Endothelial cell (in vitro differentiated cells): ENCODE measurements at regions not wholly inside any gene's neighbourhood (a gene's known extent, or its start where the extent isn't known, plus 50 kb on each side); places are given as distances from the start of the nearest gene placed in this dataset.
"Not testable (repeated sequence)": the region's sequence is repeated elsewhere in the genome, so short reads cannot be mapped to it uniquely, and the experiment has no call there.

Experiments
- DNase-seq: peaks from one replicate; pipeline ENCODE4 v3.0.0; 2021; ENCODE audit warnings: low spot score
- H3K27ac Mint-ChIP-seq: one replicate; pipeline ENCODE4 v1.8.0; 2021; ENCODE audit warnings: mixed read lengths, inconsistent platforms; ENCODE audit not compliant: unreplicated experiment
- H3K27me3 Mint-ChIP-seq: one replicate; pipeline ENCODE4 v1.8.0; 2021; ENCODE audit warnings: mild to moderate bottlenecking, moderate library complexity, mixed read lengths, inconsistent platforms; ENCODE audit not compliant: unreplicated experiment
- H3K36me3 Mint-ChIP-seq: one replicate; pipeline ENCODE4 v1.8.0; 2021; ENCODE audit warnings: mild to moderate bottlenecking, low read depth, mixed read lengths, inconsistent platforms; ENCODE audit not compliant: unreplicated experiment
- H3K4me1 Mint-ChIP-seq: one replicate; pipeline ENCODE4 v1.8.0; 2021; ENCODE audit warnings: mild to moderate bottlenecking, mixed read lengths, inconsistent platforms; ENCODE audit not compliant: unreplicated experiment
- H3K4me3 Mint-ChIP-seq: one replicate; pipeline ENCODE4 v1.8.0; 2021; ENCODE audit warnings: mild to moderate bottlenecking, mixed read lengths, inconsistent platforms; ENCODE audit not compliant: unreplicated experiment
- H3K9me3 Mint-ChIP-seq: one replicate; pipeline ENCODE4 v1.8.0; 2021; ENCODE audit warnings: mixed read lengths, inconsistent platforms; ENCODE audit not compliant: unreplicated experiment
- TF ChIP-seq, protein P1 (sequence below): fragments of 200-600 bp; sonication (generic); IDR thresholded peaks from one replicate; pipeline ENCODE4 v1.5.0; 2021; ENCODE audit warnings: antibody characterized with exemption; ENCODE audit not compliant: unreplicated experiment

DNA sequence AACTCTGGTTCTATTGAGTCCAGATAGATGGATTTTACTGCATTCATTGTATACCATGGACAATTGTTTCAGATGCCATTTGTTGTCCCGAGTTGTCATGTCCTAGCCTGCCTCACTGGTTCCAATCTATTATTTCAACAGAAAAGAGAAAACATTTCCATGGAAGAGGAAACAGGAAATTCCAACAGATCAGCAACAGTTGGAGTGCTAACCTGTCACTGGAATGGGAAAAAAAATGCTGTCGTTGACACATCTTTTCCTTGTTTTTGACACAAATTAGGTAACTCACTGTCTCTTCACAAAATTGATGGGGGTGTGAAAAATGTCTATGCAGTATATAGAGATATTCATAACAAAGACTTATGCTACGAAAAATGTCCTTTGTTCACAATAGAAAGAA, 432.0 kb upstream of the TBL1XR1 start:
- Mint-ChIP-seq H3K9me3 (no peaks in the 10 kb centered on the region), H3K4me1 (peaks cover 23% of the 10 kb centered on the region), H3K36me3 (peaks cover 3% of the 10 kb centered on the region), H3K4me3 (no peak overlapping the region), H3K27me3 (peaks cover 2% of the 10 kb centered on the region), H3K27ac (peak overlapping the region; percentile 66)
- TF ChIP-seq, protein P1, sequence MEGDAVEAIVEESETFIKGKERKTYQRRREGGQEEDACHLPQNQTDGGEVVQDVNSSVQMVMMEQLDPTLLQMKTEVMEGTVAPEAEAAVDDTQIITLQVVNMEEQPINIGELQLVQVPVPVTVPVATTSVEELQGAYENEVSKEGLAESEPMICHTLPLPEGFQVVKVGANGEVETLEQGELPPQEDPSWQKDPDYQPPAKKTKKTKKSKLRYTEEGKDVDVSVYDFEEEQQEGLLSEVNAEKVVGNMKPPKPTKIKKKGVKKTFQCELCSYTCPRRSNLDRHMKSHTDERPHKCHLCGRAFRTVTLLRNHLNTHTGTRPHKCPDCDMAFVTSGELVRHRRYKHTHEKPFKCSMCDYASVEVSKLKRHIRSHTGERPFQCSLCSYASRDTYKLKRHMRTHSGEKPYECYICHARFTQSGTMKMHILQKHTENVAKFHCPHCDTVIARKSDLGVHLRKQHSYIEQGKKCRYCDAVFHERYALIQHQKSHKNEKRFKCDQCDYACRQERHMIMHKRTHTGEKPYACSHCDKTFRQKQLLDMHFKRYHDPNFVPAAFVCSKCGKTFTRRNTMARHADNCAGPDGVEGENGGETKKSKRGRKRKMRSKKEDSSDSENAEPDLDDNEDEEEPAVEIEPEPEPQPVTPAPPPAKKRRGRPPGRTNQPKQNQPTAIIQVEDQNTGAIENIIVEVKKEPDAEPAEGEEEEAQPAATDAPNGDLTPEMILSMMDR, result no peak
- DNase-seq, result no peak

DNA sequence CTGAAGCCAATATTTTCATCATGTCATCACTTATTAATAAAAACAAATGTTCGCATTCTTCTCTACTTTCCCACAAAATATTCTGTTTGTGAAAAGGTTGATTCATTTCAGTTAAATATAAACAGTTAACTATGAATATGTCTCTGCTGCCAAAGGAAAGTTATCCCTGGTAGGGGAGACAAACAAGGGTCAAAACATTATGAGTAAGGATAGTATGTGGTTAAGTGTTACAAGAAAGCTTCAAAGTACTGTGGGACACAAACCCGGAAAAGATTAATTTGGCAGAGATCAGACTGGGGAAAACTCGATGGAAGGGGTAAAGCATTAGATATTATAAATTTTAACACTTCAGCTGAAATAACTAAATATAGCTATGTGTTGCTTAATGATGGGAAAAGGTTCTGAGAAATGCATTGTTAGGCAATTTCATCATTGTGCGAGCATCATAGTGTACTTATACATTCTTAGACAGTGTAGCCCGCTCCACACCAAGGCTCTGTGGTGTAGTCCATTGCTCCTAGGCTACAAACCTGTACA, 436.5 kb upstream of the TBL1XR1 start:
- peaks cover 10% of the 10 kb centered on the region for H3K4me1 Mint-ChIP-seq
- no peaks in the 10 kb centered on the region for H3K9me3 Mint-ChIP-seq
- no peaks in the 10 kb centered on the region for H3K27me3 Mint-ChIP-seq
- H3K27ac Mint-ChIP-seq, result no peak overlapping the region
- H3K36me3 Mint-ChIP-seq, result no peaks in the 10 kb centered on the region
- TF ChIP-seq, protein P1, result no peak
- DNase-seq, result no peak
- H3K4me3 Mint-ChIP-seq, result no peak overlapping the region

DNA sequence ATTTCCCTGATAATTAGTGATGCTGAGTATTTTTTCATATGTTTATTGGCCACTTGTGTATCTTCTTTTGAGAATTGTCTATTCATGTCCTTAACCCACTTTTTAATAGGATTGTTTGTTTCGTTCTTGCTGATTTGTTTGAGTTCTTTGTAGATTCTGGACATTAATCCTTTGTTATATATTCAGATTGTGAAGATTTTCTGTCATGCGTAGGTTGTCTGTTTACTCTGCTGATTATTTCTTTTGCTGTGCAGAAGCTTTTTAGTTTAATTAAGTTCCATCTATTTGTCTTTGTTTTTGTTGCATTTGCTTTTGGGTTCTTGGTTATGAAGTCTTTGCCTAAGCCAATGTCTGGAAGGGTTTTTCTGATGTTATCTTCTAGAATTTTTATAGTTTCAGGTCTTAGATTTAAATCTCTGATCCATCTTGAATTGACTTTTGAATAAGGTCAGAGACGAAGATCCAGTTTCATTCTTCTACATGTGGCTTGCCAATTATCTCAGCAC, 438.4 kb upstream of the TBL1XR1 start:
- H3K27me3 Mint-ChIP-seq, DNase-seq, H3K9me3 Mint-ChIP-seq, H3K4me1 Mint-ChIP-seq, H3K4me3 Mint-ChIP-seq, H3K27ac Mint-ChIP-seq, H3K36me3 Mint-ChIP-seq: not testable (repeated sequence)

DNA sequence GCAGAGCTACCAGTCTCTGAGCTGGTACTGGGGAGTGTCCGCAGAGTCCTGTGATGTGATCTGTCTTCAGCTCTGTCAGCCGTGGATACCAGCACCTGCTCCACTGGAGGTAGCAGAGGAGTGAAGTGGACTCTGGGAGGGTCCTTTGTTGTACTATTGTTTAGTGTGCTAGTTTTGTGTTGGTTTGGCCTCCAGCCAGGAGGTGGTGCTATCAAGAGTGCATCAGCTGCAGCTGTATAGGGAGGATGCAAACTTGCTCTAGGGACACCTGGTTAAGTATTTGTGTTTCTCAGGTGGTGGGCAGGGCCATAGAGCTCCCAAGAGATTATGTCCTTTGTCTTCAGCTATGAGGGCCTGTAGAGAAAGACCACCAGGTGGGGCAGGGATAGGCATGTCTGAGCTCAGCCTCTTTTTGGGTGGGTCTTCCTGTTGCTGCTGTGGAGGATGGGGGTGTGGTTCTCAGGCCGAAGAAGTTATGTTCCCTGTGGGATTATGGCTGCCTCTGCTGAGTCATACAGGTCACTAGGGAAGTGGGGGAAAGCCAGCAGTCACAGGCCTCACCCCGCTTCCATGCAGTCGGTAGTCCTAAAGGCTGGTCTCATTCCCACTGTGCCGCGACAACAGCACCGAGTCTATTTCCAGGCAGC, 443.2 kb upstream of the TBL1XR1 start:
- Mint-ChIP-seq H3K27me3 (no peaks in the 10 kb centered on the region), H3K4me3 (no peak overlapping the region), H3K4me1 (peaks cover 10% of the 10 kb centered on the region), H3K9me3 (no peaks in the 10 kb centered on the region), H3K36me3 (no peaks in the 10 kb centered on the region), H3K27ac (no peak overlapping the region)
- no peak for DNase-seq
- TF ChIP-seq, protein P1, result no peak

DNA sequence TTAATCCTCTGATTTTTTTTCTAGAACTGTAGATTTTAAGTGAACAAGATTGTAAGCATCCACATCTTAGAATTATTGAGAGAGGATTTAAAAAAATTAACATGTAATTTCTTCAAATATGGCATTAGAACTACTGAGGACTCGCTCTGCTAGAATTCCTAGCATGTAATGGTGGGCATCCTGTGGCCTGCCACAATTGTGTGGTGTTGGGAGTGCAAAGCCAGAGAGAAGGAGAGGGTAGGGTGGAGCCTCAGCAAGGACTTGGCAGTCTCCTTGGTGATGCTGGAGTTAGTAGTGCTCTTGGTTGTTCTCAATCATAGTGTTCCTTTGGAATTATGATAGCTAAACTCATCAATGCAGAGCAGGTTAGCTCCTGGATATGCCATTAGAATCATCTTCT, 443.9 kb upstream of the TBL1XR1 start:
- H3K27ac Mint-ChIP-seq, result no peak overlapping the region
- DNase-seq, result no peak
- TF ChIP-seq, protein P1, result no peak
- H3K4me3 Mint-ChIP-seq, result no peak overlapping the region
- H3K27me3 Mint-ChIP-seq, result no peaks in the 10 kb centered on the region
- H3K9me3 Mint-ChIP-seq, result no peaks in the 10 kb centered on the region
- peaks cover 10% of the 10 kb centered on the region for H3K4me1 Mint-ChIP-seq
- no peaks in the 10 kb centered on the region for H3K36me3 Mint-ChIP-seq
